HG03571 (cell line): ENCODE measurements at regions not wholly inside any gene's neighbourhood (a gene's known extent, or its start where the extent isn't known, plus 50 kb on each side); places are given as distances from the start of the nearest gene placed in this dataset.
"Not testable (repeated sequence)": the region's sequence is repeated elsewhere in the genome, so short reads cannot be mapped to it uniquely, and the experiment has no call there.

Experiments used
- ATAC-seq: cut with Tn5 transposase; IDR thresholded peaks from one replicate; pipeline ENCODE4 v1.9.1; 2021; ENCODE audit not compliant: unreplicated experiment

DNA sequence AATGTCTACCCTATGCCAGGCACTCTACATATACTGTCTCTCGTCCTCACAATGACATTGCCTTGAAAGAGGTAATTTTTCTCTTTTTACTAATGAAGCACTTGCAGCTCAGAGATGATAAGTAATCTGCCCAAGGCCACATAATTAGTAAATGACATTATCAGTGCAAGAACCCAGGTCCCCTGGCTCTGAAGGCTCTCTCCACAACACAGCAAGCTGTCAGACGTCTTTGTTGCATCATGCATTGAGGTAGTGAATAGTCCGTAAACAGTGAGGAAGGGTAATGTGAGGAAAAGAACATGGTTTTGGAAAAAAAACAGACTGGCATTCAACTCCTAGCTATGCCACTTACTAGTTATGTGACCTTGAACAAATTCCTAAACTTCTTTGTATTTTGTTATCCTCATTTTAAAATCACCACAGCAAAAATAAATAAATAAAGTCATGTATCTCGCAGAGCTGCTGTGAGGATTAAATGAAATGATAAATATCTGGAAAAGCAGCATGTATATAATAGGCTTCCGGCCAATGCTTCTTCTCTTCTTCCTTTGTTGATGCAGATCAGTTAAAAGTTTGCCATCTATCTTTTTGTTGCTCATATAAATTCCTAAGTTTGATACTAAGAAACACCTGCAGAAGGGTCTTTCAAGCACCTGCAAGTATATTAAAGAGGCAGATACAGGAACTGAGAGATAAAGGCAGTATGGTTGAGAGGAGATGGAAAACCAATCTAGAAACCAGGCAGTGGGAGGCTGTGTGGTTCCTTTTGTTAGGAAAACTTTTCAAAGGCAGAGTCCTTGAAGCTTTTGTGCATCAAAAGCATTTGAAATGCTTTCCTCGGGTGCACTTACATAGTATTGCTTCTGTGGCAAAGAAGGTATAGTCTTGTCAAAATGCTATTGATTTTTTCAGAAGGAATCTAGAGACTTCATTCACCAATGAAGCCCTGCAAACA is 82.8 kb downstream of the BTG1 start:
- no peak for ATAC-seq

DNA sequence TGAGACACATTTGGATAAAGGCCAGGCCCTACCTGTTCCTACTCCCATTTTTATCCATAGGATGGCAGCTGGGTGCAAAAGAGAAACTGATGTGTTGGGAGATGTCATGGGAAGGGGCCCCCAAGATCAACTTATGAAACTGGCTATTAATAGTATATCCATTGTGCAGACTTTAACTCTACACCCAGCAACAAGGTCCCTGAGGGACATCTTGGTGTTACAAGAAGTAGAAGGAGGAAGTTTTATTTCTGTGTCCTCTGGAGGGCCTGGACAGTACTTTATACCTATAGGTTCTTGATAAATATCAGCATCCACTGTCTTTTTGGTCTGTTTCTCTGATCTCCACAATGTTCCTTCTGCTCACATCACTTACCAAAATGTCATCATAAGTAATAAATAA is 84.6 kb downstream of the BTG1 start:
- no peak for ATAC-seq

DNA sequence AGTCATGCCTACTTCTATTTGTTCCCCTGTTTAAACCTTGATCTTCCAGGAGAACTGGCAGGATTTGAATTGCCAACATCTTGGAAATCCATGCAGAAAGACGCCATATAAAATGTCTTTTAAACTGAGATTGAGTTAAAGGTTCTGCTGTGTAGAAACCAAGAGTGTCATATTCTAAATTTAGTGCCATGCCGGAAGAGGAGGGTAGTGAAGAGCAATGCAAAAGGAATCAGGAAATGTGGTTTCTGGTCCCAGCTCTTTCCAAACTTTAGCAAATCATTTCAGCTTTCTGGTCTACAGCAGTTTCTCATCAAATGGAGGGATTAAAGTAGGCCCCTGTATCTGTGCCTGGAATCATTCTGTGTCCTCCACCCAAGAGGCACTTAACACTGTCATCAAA is 85.7 kb downstream of the BTG1 start:
- ATAC-seq: no peak

DNA sequence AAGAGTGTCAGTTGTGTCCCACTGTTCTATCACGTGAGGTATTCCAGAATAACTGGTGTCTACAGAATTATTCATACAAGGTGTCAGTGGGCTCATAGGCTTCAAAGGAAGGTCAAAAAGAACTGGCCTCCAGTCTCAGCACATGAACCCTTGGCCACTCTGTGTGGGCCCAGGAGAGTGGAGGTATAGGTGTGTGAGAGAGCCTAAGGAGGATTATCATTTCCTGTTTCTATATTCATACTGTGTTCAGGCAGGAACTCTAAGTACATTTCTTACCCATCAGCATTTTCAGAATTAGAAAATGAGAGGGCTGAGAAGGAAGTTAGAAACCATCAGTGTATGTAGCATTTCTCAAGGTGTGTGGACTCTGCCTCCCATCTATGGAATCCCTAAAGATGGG is 87.0 kb downstream of the BTG1 start:
- ATAC-seq: no peak

DNA sequence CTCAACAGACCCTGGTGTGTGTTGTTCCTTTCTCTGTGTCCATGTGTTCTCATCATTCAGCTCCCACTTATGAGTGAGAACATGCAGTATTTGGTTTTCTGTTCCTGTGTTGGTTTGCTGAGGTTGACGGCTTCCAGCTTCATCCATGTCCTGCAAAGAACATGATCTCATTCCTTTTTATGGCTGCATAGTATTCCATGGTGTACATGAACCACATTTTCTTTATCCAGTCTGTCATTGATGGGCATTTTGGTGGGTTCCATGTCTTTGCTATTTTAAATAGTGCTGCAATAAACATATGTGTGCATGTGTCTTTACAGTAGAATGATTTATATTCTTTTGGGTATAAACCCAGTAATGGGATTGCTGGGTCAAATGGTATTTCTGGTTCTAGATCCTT is 88.9 kb downstream of the BTG1 start:
- not testable (repeated sequence) for ATAC-seq

DNA sequence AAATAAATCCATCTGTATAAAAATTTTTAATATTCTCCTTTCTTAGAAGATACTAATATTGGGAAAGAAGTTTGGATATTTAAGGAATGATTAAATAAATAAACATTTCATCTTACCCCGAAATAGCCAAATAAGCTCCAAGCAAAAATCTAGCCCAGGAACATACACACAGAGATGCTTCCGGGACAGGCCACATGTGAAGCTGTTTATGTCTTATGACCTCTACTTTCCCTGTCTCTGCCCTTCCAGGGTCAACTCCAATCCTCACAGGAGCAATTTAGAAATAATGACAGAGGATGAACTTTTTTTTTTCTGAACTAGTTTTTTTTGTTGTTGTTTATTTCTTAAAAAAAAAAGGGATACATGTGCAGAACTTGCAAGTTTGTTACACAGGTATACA is 89.4 kb downstream of the BTG1 start:
- ATAC-seq: no peak

DNA sequence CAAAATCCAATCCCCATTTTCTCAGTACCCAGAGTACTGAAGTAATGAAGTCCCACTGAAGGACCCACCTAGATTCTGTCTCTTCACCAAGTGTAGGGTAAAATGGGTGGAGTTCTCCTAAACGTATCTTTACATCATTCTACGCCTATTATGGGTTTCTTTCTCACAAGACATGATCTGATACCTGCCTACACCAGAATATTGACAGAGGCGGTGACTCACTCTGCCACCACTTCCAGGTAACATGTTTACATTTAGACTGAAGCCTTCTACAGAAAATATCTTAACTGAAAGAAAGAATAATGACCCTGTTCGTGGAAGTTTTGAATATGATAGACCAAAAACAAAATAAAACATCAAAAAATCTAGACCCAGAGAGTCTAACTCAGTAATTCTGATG is 89.8 kb downstream of the BTG1 start:
- ATAC-seq: no peak

DNA sequence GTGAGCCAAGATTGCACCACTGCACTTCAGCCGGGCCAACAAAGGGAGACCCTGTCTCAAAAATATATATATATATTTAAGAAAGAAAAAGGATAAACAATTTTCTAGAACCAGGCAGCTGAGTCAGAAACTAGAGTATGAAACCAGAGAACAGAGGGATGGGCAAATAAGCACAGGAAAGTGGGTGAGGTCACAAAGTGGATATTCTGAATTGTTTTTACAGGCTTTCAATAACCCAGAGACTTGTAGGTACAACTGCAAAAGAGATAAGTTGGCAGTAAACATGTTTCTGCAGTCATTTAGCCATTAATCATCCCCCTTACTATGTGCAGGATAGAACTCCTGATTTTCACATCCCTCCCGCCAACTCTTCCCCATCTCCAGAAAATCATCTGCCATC is 94.2 kb downstream of the BTG1 start:
- no peak for ATAC-seq

DNA sequence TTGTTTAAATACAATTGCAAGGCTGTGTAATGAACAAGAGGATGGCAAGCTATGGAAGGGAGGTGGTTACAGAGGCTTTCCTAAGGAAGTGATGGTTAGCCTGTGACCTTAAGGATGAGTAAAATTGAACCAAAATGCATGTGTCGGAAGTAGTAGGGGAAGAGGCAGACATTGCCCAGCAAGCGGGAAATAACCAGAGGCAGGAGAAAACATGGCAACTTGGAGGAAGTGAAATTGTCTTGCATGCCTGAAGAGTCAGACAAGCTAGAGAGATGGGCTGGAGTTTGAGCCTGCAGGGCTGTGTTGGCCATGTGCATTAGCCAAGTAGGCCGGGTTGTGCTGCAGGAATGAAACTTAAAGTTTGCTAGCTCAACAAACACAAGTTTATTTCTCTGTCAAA is 96.2 kb downstream of the BTG1 start:
- ATAC-seq: peak; percentile 74

DNA sequence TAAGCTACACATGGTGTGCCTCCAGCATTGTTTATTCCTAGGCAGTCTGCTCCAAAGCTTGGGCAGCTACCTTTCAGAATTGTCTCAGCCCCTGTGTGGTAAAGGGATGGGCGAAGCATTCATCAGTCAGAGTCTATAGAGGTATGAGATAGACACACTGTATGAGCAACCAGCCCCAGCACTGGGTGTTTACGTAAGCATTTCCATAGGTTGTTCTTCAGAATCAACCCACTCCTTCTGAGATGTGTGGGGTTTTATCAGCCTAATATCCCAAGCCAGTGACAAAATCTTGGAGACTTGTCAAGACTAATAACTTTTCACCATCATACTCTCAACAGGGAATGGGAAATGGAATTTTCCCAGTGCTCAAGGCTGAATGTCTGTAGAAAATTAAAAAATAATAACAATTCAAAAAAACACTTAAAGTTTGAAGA is 98.2 kb downstream of the BTG1 start:
- ATAC-seq: no peak

DNA sequence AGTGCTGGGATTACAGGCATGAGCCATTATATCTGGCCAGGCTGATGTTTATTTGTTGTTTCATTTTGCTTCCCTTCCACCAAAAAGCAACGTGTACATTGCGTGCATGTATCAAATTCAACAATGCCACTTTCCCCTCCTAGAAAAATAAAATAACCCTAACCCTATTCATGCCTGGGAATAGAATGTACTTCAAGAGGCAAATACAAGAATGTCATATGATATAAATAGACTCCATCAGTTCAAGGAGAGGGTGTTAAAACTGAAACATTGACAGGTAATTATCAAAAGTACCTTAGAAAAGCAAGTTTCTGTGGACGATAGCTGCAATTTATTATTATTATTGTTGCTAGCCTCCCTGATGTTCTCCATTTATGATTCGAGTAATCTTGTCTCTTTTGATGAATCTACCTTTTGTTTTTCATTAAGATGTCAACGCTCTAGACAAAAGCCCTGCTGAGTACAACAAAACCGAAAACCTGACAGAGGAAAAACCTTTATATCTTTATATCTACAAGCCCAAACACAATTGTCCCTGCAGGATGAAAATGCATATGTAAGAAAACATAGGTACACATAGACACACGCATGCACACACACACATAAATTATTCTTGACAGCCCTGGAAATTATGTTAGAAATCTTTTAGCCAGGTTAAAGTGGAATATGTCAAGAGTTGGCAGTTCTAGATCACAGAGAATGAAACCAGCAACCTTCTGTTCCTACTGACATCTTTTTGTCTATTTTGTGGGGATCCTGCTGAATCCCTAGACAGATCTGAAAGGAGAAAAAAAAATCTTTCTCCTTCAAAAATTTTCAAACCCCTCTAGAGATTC is 98.9 kb downstream of the BTG1 start:
- ATAC-seq: no peak

DNA sequence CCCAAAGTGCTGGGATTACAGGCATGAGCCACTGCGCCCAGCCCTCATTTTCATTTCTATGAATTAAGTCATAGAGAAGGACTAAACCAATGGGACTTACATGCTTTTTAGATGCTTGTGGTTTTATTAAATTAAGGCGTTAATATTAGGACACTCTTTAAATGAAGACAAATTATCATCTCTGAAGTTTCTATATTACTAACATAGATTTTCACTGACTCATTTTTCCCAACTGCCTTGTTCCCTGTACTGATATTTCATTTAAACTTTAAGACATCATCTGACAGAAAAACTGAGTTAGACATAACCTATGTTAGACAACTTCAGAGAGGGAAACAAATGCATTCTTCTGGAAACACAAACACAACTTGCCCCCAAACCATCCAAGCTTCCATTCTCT is 99.8 kb downstream of the BTG1 start:
- ATAC-seq: no peak

DNA sequence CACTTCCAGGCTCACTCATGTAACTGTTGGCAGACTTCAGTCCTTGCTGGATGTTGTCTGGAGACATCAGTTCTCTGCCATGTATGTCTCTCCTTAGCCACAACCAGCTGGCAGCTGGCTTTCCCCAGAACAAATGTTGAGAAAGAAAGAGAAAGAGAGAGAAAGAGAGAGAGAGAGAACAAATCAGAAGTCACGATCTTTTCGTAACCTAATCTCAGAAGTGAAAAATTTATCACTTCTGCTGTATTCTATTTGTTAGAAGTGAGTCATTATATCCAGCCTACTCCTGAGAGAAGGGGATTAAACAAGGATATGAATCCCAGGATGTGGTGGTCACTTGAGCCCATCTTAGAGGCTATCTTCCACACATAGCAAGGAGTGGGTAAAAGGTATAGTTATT is 101.2 kb downstream of the BTG1 start:
- ATAC-seq: no peak

DNA sequence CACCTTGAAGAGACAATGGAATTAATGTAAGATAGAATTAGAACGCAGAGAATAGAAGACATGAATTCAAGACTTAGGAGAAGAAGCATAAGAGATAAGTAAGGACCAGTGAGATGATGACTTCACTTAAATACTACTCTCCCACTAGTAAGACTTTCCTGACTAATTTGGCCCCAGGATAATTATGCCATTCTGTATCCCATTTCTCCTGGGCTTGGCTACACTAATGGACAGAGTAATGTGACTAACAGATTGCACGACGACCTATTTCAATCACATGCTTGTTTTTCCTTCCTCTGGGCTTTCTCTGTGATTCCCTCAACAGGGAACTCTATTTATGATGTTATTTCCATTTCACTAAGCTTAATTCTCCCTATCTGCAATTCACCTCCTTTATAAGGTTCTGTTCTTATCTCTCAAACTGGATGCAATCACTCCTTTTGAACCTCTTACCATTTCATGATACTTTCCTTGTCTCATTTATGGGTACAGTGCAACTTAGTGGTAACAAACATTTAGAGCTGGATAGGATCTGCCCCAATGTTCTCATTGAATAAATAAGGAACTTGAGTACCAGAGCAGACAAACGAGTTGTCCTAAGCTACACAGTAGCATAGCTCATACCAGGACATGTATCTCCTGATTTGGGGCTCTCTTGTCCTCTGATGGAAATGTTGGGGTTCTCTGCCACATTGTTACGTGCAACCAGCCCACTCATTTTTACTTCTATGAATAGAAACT is 102.7 kb downstream of the BTG1 start:
- no peak for ATAC-seq

DNA sequence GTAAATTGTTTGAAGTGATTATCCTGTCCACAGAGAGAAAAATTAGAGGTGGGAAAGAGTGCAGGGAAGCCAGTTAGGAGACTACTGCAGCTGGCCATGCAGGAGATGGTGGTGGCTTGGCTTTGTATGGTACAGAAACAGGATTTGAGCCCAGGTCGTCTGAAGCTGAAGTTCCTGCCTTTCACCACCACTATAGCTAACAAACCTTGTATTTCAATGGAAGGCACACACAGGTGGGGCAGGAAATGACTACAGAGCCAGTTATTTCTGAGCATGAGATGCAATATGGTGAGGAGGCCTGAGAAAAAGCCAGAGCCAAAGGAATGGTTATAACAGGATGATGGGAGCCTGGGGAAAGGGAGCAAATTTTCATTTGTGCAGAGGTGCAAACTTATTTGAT is 103.9 kb downstream of the BTG1 start:
- no peak for ATAC-seq

DNA sequence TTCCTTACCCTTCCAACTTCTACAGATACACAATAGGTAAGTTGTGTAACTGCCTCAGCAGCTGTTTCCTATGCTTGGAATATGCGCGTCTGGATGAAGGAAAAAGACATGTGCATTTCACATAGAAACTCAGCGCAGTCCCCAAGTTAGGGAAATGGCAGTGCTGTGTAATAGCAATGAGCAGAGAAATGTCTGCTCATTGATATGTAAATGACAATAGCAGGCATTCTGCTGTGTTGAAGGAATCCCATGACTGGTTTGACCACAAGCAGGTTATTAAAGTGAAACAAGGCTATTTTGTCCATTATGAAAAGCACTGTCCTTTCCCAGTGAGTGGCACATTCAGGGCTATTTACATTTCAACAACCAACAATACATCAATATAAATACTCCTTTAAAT is 106.6 kb downstream of the BTG1 start:
- ATAC-seq: no peak

DNA sequence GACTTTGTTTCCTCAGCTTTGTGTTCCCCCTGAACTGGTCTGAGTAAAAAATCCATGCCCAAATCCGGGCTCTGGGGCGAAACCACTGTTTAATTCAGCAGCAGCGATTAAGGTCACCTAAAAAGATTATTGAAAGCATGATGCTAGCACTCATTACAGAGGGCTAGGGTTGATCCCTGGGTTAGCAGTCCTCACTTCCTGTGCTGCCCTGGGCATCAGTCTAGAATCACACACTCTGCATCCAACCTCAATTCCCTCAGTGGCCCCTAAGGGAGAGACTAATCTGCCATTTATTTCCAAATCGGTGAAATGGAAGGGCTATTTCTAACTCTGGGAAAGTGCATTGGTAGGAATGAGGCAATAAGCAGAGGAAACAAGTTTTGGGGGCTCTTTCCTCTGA is 107.2 kb downstream of the BTG1 start:
- ATAC-seq: no peak

DNA sequence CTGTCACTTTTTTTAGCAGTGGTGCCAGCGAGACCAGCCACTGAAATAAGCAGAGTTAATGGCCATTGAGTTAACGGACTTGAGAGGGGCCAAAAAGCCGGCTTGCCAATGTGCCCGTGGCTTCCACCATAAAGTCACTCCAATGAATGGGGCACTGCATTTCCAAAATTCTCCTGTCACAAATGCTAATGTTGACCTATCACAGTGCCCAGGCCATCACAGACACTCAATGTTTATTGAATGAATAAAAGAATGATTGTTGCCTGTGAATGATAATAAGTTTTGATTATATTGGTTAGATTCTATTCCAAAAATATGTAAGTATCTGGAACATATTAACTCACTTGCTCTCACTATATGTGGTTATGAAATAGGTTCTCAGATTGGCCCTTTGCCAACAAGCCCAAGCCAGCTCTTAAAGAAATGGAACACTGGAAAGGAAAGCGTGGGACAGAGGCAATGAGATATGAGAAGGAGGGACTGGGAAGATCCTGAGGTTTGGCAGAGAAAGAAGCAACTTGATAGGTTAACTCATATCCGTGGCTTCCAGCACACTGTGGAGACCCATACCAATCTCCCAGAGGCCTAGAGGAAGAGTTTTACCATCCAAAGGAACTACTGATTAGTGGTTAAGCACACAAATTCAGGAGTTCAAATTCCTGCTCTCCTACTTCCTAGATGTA is 108.7 kb downstream of the BTG1 start:
- no peak for ATAC-seq

DNA sequence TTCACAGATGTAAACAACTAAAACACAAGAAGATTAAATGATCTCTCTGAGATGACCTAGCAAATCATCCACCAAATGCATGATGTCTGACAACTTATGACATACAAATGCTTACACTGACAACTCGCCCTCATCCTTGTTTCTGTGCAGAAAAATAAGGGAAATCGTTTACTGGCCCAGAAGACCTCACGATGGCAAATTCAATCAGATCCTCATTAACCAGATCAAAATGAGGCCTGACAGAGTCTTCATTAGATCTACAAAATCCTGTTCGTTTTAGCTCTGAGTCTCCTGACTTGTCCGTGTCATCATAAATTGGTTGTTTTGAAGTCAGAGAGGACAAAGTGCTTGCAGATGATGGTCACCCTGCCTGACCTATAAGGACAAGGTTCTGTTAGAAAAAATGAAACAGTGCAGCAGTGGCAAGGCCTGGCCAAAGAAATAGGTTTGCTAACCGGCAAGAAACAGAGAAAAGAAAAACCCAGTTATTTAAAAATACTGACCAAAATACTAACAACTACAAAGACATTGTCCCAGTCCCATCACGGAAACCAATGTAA is 109.5 kb downstream of the BTG1 start:
- no peak for ATAC-seq

DNA sequence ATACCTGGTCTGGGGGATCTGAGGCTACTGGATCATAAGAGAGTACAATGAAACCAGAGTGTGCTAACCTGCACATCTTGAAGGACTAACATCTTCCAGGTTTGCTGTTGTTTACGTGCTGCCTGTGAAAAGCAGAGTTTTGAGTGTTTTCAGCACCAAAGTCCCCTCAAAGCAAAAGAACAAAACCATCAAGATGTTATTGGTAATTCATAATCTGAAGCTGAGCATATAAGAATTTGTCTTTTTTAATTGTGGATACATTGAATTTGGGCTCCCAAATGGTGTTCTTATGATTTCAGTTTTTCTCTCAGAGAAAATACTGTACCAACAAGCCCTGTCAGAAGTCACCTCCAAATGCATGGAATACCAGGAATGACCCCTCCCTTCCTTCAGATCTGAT is 110.2 kb downstream of the BTG1 start:
- no peak for ATAC-seq
